H9 (cell line): ENCODE measurements at regions not wholly inside any gene's neighbourhood (a gene's known extent, or its start where the extent isn't known, plus 50 kb on each side); places are given as distances from the start of the nearest gene placed in this dataset.

Experiments
- DNase-seq: peaks from one replicate; pipeline ENCODE4 v3.0.0-alpha.2; 2017
- H2AFZ ChIP-seq: one replicate; pipeline ENCODE4 v1.6.1; 2013; ENCODE audit warnings: mild to moderate bottlenecking, low read length, control low read depth, moderate library complexity
- H2AK5ac ChIP-seq: 2 replicates; pipeline ENCODE4 v1.6.1; 2013; ENCODE audit warnings: low read length, control low read depth, mixed read lengths; ENCODE audit not compliant: insufficient read length
- H2BK120ac ChIP-seq: one replicate; pipeline ENCODE4 v1.6.1; 2013; ENCODE audit warnings: low read depth, mild to moderate bottlenecking, low read length, control low read depth, inconsistent platforms; ENCODE audit not compliant: poor library complexity, severe bottlenecking
- H2BK12ac ChIP-seq: 2 replicates; pipeline ENCODE4 v1.6.1; 2013; ENCODE audit warnings: low read length, control low read depth, mixed read lengths, low read depth; ENCODE audit not compliant: insufficient read length
- H2BK15ac ChIP-seq: 2 replicates; pipeline ENCODE4 v1.6.1; 2013; ENCODE audit warnings: low read depth, low read length, control low read depth
- H2BK20ac ChIP-seq: one replicate; pipeline ENCODE4 v1.6.1; 2013; ENCODE audit warnings: low read depth, mild to moderate bottlenecking, low read length, control low read depth, inconsistent platforms; ENCODE audit not compliant: poor library complexity, severe bottlenecking
- H2BK5ac ChIP-seq: 2 replicates; pipeline ENCODE4 v1.6.1; 2013; ENCODE audit warnings: low read length, control low read depth, mixed read lengths; ENCODE audit not compliant: insufficient read length
- H3K14ac ChIP-seq: 2 replicates; pipeline ENCODE4 v1.6.1; 2013; ENCODE audit warnings: low read length, control low read depth; ENCODE audit not compliant: insufficient read depth
- H3K18ac ChIP-seq: 2 replicates; pipeline ENCODE4 v1.6.1; 2013; ENCODE audit warnings: low read depth, mild to moderate bottlenecking, mixed read lengths, low read length, control low read depth; ENCODE audit not compliant: insufficient read length
- H3K23ac ChIP-seq: 2 replicates; pipeline ENCODE4 v1.6.1; 2013; ENCODE audit warnings: low read length, control low read depth, mixed read lengths, low read depth; ENCODE audit not compliant: insufficient read length
- H3K23me2 ChIP-seq: 2 replicates; pipeline ENCODE4 v1.6.1; 2013; ENCODE audit warnings: low read depth, mild to moderate bottlenecking, mixed read lengths, low read length, control low read depth; ENCODE audit not compliant: insufficient read length, poor library complexity, severe bottlenecking
- H3K27ac ChIP-seq: 2 replicates; pipeline ENCODE4 v1.5.1; 2013; ENCODE audit warnings: low read length, control low read depth, mixed read lengths, low read depth; ENCODE audit not compliant: insufficient read length
- H3K27me3 ChIP-seq: 2 replicates; pipeline ENCODE4 v1.6.1; 2013; ENCODE audit warnings: low read length, control low read depth, inconsistent platforms; ENCODE audit not compliant: insufficient read depth
- H3K4ac ChIP-seq: 2 replicates; pipeline ENCODE4 v1.6.1; 2013; ENCODE audit warnings: low read depth, mild to moderate bottlenecking, control low read depth, inconsistent platforms, low read length, moderate library complexity
- H3K4me1 ChIP-seq: 2 replicates; pipeline ENCODE4 v1.6.1; 2013; ENCODE audit warnings: low read length, control low read depth, inconsistent platforms; ENCODE audit not compliant: insufficient read depth
- H3K4me2 ChIP-seq: 2 replicates; pipeline ENCODE4 v1.6.1; 2013; ENCODE audit warnings: low read length, control low read depth, mixed read lengths; ENCODE audit not compliant: insufficient read length, insufficient read depth
- H3K56ac ChIP-seq: 2 replicates; pipeline ENCODE4 v1.6.1; 2013; ENCODE audit warnings: low read depth, mild to moderate bottlenecking, mixed read lengths, low read length, control low read depth; ENCODE audit not compliant: insufficient read length
- H3K79me1 ChIP-seq: 2 replicates; pipeline ENCODE4 v1.6.1; 2013; ENCODE audit warnings: low read depth, mild to moderate bottlenecking, moderate library complexity, low read length, control low read depth, inconsistent platforms; ENCODE audit not compliant: insufficient read depth, poor library complexity, severe bottlenecking
- H3K79me2 ChIP-seq: 2 replicates; pipeline ENCODE4 v1.6.1; 2013; ENCODE audit warnings: low read length, control low read depth, inconsistent platforms; ENCODE audit not compliant: insufficient read depth
- H3K9ac ChIP-seq: 2 replicates; pipeline ENCODE4 v1.6.1; 2013; ENCODE audit warnings: low read length, control low read depth, mixed read lengths; ENCODE audit not compliant: insufficient read length; ENCODE audit errors: extremely low read depth
- H3K9me3 ChIP-seq: one replicate; pipeline ENCODE4 v1.6.1; 2013; ENCODE audit warnings: low read depth, low read length, inconsistent platforms; ENCODE audit not compliant: control insufficient read depth
- H3T11ph ChIP-seq: one replicate; pipeline ENCODE4 v1.6.1; 2013; ENCODE audit warnings: mild to moderate bottlenecking, low read length, control low read depth, inconsistent platforms
- H4K20me1 ChIP-seq: one replicate; pipeline ENCODE4 v1.6.1; 2013; ENCODE audit not compliant: control insufficient read depth, insufficient read length, insufficient read depth
- H4K5ac ChIP-seq: 2 replicates; pipeline ENCODE4 v1.6.1; 2013; ENCODE audit warnings: low read depth, mild to moderate bottlenecking, mixed read lengths, low read length, control low read depth; ENCODE audit not compliant: insufficient read length
- H4K8ac ChIP-seq: replicated peaks from 2 replicates; pipeline ENCODE4 v1.6.1; 2013; ENCODE audit warnings: low read length, control low read depth, mixed read lengths, low read depth; ENCODE audit not compliant: insufficient read length
- H4K91ac ChIP-seq: 2 replicates; pipeline ENCODE4 v1.6.1; 2013; ENCODE audit warnings: low read depth, mild to moderate bottlenecking, moderate library complexity, mixed read lengths, low read length, control low read depth; ENCODE audit not compliant: insufficient read length
- H3K27ac Mint-ChIP-seq, 3 experiments: 2 replicates in 2 of 3; 3 replicates in 1 of 3; pipeline ENCODE4 v1.8.0; 2020 to 2021; ENCODE audit warnings: mixed read lengths in 3 of 3, mild to moderate bottlenecking in 1 of 3, moderate library complexity in 1 of 3
- H3K27me3 Mint-ChIP-seq: 2 replicates; pipeline ENCODE4 v1.8.0; 2021; ENCODE audit warnings: low read depth, mild to moderate bottlenecking, moderate library complexity, mixed read lengths
- H3K36me3 Mint-ChIP-seq, 3 experiments: 2 replicates in 2 of 3; 3 replicates in 1 of 3; pipeline ENCODE4 v1.8.0; 2020 to 2021; ENCODE audit warnings: low read depth in 3 of 3, mixed read lengths in 3 of 3; ENCODE audit not compliant: insufficient read depth in 1 of 3
- H3K4me1 Mint-ChIP-seq, 2 experiments: 2 replicates each; pipeline ENCODE4 v1.8.0; 2020; ENCODE audit warnings: mixed read lengths in 2 of 2
- H3K4me3 Mint-ChIP-seq, 2 experiments: 2 replicates in 1 of 2; 3 replicates in 1 of 2; pipeline ENCODE4 v1.8.0; 2020 to 2021; ENCODE audit warnings: mild to moderate bottlenecking in 2 of 2, mixed read lengths in 2 of 2, moderate library complexity in 1 of 2
- H3K9me3 Mint-ChIP-seq, 2 experiments: 2 replicates in 1 of 2; 3 replicates in 1 of 2; pipeline ENCODE4 v1.8.0; 2020; ENCODE audit warnings: mild to moderate bottlenecking in 2 of 2, mixed read lengths in 2 of 2, moderate library complexity in 1 of 2
- TF ChIP-seq, protein P1 (sequence below): fragments of 200-600 bp; sonication (generic); conservative IDR thresholded peaks from 3 replicates; pipeline ENCODE4 v1.8.0; 2021; ENCODE audit warnings: antibody characterized with exemption, mild to moderate bottlenecking

DNA sequence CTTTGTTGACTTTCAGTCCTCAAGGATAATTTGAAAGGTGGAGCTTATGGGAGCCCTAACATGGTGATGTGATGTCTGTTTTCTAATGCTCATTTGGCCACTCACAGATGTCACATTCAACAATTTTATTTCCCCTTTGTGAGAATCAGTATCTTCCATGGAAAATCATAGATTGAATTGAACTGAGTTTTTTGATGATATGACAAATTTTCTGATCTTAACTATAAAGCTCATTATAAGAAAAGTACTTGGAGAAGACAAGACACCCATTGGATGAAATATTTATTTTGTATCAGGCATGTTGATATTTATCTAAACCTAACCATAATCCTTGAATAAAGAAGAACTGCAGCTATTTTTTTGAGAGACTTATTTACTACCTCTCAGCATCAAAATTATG lies 824.6 kb upstream of the GOT2 start:
- Histone ChIP-seq H3K4ac (no peak overlapping the region), H3K18ac (no peak overlapping the region), H2AK5ac (no peak overlapping the region), H3K23ac (no peak overlapping the region), H3K27me3 (no peaks in the 10 kb centered on the region), H2BK5ac (no peak overlapping the region), H3K27ac (no peak overlapping the region), H4K8ac (no peak overlapping the region), H4K5ac (no peak overlapping the region), H2BK12ac (no peak overlapping the region), H3K4me2 (no peak overlapping the region), H2BK120ac (no peak overlapping the region), H3T11ph (no peak overlapping the region), H4K91ac (no peak overlapping the region), H3K79me1 (no peaks in the 10 kb centered on the region), H3K9ac (no peak overlapping the region), H3K79me2 (no peaks in the 10 kb centered on the region), H2AFZ (no peak overlapping the region), H3K56ac (no peak overlapping the region), H3K23me2 (no peaks in the 10 kb centered on the region), H2BK20ac (no peak overlapping the region), H2BK15ac (no peak overlapping the region), H3K4me1 (no peaks in the 10 kb centered on the region), H3K14ac (no peak overlapping the region), H4K20me1 (no peaks in the 10 kb centered on the region), H3K9me3 (no peaks in the 10 kb centered on the region)
- Mint-ChIP-seq H3K27me3 (no peaks in the 10 kb centered on the region), H3K36me3 (no peaks in the 10 kb centered on the region), H3K27ac (no peak overlapping the region), H3K4me1 (no peaks in the 10 kb centered on the region), H3K9me3 (no peaks in the 10 kb centered on the region), H3K4me3 (no peak overlapping the region)
- TF ChIP-seq, protein P1, sequence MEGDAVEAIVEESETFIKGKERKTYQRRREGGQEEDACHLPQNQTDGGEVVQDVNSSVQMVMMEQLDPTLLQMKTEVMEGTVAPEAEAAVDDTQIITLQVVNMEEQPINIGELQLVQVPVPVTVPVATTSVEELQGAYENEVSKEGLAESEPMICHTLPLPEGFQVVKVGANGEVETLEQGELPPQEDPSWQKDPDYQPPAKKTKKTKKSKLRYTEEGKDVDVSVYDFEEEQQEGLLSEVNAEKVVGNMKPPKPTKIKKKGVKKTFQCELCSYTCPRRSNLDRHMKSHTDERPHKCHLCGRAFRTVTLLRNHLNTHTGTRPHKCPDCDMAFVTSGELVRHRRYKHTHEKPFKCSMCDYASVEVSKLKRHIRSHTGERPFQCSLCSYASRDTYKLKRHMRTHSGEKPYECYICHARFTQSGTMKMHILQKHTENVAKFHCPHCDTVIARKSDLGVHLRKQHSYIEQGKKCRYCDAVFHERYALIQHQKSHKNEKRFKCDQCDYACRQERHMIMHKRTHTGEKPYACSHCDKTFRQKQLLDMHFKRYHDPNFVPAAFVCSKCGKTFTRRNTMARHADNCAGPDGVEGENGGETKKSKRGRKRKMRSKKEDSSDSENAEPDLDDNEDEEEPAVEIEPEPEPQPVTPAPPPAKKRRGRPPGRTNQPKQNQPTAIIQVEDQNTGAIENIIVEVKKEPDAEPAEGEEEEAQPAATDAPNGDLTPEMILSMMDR, result no peak
- no peak for DNase-seq
